Retinal pigment epithelial cell (primary cell): ENCODE measurements at regions not wholly inside any gene's neighbourhood (a gene's known extent, or its start where the extent isn't known, plus 50 kb on each side); places are given as distances from the start of the nearest gene placed in this dataset.
A peak's percentile ranks its signal among the peaks of the same experiment; 100 is the strongest.

Source experiments
- DNase-seq: peaks from one replicate; pipeline ENCODE4 v3.0.0-alpha.2; 2010; ENCODE audit warnings: low read depth
- H3K4me3 ChIP-seq: 2 replicates; pipeline ENCODE4 v1.5.1; 2011; ENCODE audit warnings: mild to moderate bottlenecking, low read length, control low read depth, moderate library complexity
- CTCF ChIP-seq: conservative IDR thresholded peaks from 2 replicates; pipeline ENCODE4 v1.5.1; 2011; ENCODE audit warnings: low read depth, low read length, control low read depth, inconsistent platforms

GRCh38 chr18:73235921-73236320 is 368.1 kb upstream of the NETO1 start:
- DNase-seq: peak; percentile 3
- no peak overlapping the region for H3K4me3 ChIP-seq
- no peak for TF ChIP-seq CTCF

DNA sequence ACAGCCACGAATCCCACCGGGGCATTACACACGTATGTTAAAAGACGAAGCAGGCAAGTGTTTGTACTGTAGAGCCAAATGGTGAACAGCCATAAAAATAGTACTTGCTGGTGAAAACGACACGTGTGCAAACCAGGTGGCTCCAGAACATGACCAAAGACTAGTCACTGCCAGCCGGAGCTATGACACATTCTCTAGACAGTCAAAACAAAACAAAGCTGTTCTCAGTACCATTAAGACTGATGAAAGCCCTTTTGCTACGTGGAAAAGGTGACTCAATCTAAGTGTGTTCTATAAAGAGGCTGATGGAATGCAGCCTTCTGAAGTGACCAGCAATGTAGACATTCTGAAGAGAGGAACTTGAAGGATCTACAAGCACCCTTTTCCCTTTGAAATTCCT is 367.7 kb upstream of the NETO1 start:
- H3K4me3 ChIP-seq: no peak overlapping the region
- TF ChIP-seq CTCF: no peak
- no peak for DNase-seq

DNA sequence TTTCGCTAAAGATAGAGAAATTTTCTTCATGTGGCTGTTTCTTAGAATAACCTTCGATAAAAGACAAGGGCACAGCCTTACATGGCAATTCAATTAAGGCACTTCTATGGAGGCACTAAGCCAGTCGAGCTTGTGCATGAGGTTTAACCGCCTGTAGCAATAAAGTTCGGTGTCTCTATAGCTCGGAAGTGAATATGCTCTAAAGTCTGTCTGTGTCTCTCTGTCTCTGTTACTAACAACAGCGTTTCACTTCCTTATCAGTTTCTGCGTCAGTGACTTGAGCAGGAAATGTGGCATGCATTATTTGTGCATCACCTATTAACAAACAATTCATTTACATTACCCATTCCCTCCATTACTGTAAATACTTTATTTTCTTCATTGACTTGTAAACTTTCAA is 365.1 kb upstream of the NETO1 start:
- H3K4me3 ChIP-seq: no peak overlapping the region
- no peak for TF ChIP-seq CTCF
- no peak for DNase-seq

DNA sequence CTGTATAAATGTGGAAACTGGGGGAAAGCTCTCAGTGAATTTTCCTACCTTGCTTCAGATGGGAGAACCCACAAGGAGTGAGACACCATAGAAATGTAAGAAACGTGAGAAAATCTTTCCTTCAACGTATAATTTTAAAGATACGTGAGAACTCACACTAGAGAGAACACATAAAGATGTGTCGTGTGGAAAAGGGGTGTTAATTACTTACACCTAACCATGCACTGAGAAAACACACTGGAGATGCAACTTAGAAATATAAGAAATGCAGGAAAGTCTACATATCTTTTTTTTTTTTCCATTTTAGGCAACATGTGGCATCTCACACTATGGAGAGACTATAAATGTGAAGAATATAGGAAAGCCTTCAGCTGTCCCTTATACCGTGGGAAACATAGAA is 352.9 kb upstream of the NETO1 start:
- no peak for TF ChIP-seq CTCF
- no peak overlapping the region for H3K4me3 ChIP-seq
- DNase-seq: no peak

GRCh38 chr18:73218293-73218692 is 350.5 kb upstream of the NETO1 start:
- no peak overlapping the region for H3K4me3 ChIP-seq
- no peak for TF ChIP-seq CTCF

GRCh38 chr18:73214970-73215369 is 347.2 kb upstream of the NETO1 start:
- no peak overlapping the region for H3K4me3 ChIP-seq
- DNase-seq: no peak
- TF ChIP-seq CTCF: no peak

More at GRCh38 chr18:73218293-73218692, 350.5 kb upstream of the NETO1 start:
- no peak for DNase-seq

DNA sequence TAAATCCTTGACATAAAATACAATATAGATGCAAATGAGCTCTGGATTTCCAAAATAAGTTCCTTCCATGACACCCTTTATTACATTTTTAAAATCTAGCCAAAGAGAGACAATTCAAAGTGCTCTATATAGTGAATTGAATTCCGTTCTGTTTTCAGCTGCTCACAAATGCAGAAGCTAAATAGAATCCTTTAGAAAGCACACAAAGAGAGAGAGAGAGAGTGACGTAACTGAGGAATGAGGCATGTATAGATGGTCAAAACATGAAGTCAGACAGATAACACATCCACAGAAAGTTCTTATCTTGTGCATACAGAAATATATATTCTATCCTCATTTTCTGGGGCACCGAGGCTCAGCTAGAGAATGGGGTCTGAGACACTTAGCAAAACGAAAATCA is 344.7 kb upstream of the NETO1 start:
- no peak for DNase-seq
- no peak overlapping the region for H3K4me3 ChIP-seq
- no peak for TF ChIP-seq CTCF
